Colonic mucosa (tissue), 4 donors: ENCODE measurements at regions not wholly inside any gene's neighbourhood (a gene's known extent, or its start where the extent isn't known, plus 50 kb on each side); places are given as distances from the start of the nearest gene placed in this dataset.

Experiments used
- DNase-seq: peaks from one replicate; pipeline ENCODE4 v3.0.0-alpha.2; 2020
- H3K27ac ChIP-seq: fragments of 200-600 bp; one replicate; pipeline ENCODE4 v1.8.0; 2021
- H3K27me3 ChIP-seq: fragments of 200-600 bp; one replicate; pipeline ENCODE4 v1.8.0; 2021
- H3K36me3 ChIP-seq: fragments of 200-600 bp; one replicate; pipeline ENCODE4 v1.8.0; 2021
- H3K4me1 ChIP-seq: fragments of 200-600 bp; one replicate; pipeline ENCODE4 v1.8.0; 2021; ENCODE audit warnings: mild to moderate bottlenecking
- H3K4me3 ChIP-seq: fragments of 200-600 bp; one replicate; pipeline ENCODE4 v1.8.0; 2021
- H3K9ac ChIP-seq, 2 donors: one replicate each; pipeline ENCODE4 v1.7.0; 2013; ENCODE audit warnings: control low read depth in 2 of 2, low read depth in 2 of 2, low read length in 2 of 2
- H3K9me3 ChIP-seq: fragments of 200-600 bp; one replicate; pipeline ENCODE4 v1.8.0; 2021
- CTCF ChIP-seq: fragments of 200-600 bp; IDR thresholded peaks from one replicate; pipeline ENCODE4 v1.8.0; 2022; ENCODE audit warnings: antibody characterized with exemption, mild to moderate bottlenecking
- intact Hi-C: fragments of 100-400 bp; cut with DNase I; formaldehyde crosslinking; loops from one replicate; pipeline ENCODE4 v1.14.1; 2022
- donor health status: healthy.
- donor health status: DM: no; HTN: no; CAD: no.
- donor health status: DM: no; HTN: no; CAD: no.

DNA sequence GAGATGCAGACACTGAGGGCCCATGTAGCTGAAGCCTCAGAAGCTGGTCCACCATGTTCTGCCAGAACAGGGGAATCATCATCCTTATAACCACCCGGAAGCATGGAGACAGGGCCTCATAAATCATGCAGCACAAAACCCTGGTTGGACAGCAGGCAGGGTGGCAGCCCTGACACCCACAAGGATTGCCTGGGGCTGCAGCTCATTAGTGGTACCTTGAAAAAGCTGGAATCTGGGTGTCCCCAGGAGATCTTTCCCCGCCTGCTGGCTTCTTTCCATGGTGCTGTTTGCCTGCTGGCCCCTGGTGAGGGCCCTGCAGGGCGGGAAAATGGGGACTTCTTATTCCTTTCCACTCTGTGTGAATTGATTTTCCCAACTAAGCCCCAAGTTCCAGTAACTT is 50.6 kb upstream of the GGTLC1 start:
- no peak for TF ChIP-seq CTCF
- no peak overlapping the region for H3K4me3 ChIP-seq
- H3K9ac ChIP-seq = no peak overlapping the region
- H3K27me3 ChIP-seq = no peaks in the 10 kb centered on the region
- no peak overlapping the region for H3K27ac ChIP-seq
- DNase-seq = no peak
- no peaks in the 10 kb centered on the region for H3K36me3 ChIP-seq
- H3K4me1 ChIP-seq = no peaks in the 10 kb centered on the region
- intact Hi-C loops = no loop called here
- no peaks in the 10 kb centered on the region for H3K9me3 ChIP-seq
